ENCODE measurements at regions not wholly inside any gene's neighbourhood (a gene's known extent, or its start where the extent isn't known, plus 50 kb on each side); places are given as distances from the start of the nearest gene placed in this dataset.

DNA sequence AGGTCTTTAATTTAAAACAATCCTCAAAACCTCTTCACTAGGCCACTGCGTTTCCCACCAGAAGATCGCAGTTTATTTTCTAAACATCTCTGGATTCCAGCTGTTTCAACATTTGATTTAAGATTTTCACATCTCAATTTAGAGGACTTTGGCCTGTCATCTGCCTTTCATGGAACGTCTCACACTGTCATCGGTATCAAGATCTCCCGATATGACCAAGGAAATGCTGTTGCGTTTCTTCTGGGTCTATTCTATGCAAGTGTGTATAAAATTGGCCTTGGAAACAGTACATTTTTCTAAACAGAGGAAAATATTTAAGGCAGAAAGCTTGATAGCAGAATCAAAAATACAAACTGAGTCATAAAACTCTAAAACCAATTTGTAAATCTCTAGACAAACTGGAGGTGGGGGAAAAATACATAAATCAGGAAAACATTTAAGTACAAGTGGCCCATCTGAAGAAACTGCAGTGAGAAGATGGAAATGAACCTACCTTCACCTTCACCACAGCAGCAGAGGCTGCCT lies 53.6 kb upstream of the SIMC1 start:
- Histone ChIP-seq H3K18ac (ENCODE audit: low read length) (no peak overlapping the region), H4K5ac (ENCODE audit: low read length) (no peak overlapping the region), H3K4me3 (ENCODE audit: low read length) (no peak overlapping the region), H3K36me3 (ENCODE audit: control insufficient read depth, insufficient read depth, low read length) (no peaks in the 10 kb centered on the region), H3K27ac (ENCODE audit: low read depth, low read length) (no peak overlapping the region), H2BK15ac (replicated peaks; ENCODE audit: low read depth) (no peak overlapping the region), H2BK5ac (ENCODE audit: low read length) (peak overlapping the region; percentile 37), H3K9ac (ENCODE audit: low read length) (no peak overlapping the region), H3K56ac (ENCODE audit: low read length) (peak overlapping the region; percentile 44), H2AK5ac (ENCODE audit: low read length) (no peak overlapping the region), H4K8ac (ENCODE audit: low read depth, low read length) (no peak overlapping the region), H3K4ac (ENCODE audit: low read depth, low read length) (no peak overlapping the region), H3K23ac (ENCODE audit: low read length) (no peak overlapping the region), H3K4me2 (ENCODE audit: low read length) (no peak overlapping the region), H2BK120ac (ENCODE audit: low read depth, low read length) (no peak overlapping the region), H3K27me3 (ENCODE audit: insufficient read depth, low read length, poor library complexity) (no peaks in the 10 kb centered on the region), H3K4me1 (ENCODE audit: control insufficient read depth, low read depth, low read length) (peaks cover 4% of the 10 kb centered on the region), H3K79me2 (ENCODE audit: control insufficient read depth, insufficient read depth, low read length) (no peaks in the 10 kb centered on the region), H3K79me1 (ENCODE audit: low read length) (no peaks in the 10 kb centered on the region)
- no CpG with 5 or more reads among the region's 6 CpGs for WGBS (ENCODE audit: extremely low coverage, insufficient coverage, low lambda C conversion rate)
- DNase-seq, result no peak

- Histone ChIP-seq H3K36me3 (ENCODE audit: control insufficient read depth, insufficient read depth, low read length) (no peaks in the 10 kb centered on the region), H3K4ac (ENCODE audit: low read depth, low read length) (no peak overlapping the region), H2AK5ac (ENCODE audit: low read length) (no peak overlapping the region), H4K5ac (ENCODE audit: low read length) (no peak overlapping the region), H4K8ac (ENCODE audit: low read depth, low read length) (no peak overlapping the region), H2BK15ac (replicated peaks; ENCODE audit: low read depth) (no peak overlapping the region), H3K79me1 (ENCODE audit: low read length) (no peaks in the 10 kb centered on the region), H3K18ac (ENCODE audit: low read length) (no peak overlapping the region), H3K4me1 (ENCODE audit: control insufficient read depth, low read depth, low read length) (peaks cover 4% of the 10 kb centered on the region), H3K23ac (ENCODE audit: low read length) (peak overlapping the region; percentile 59), H2BK120ac (ENCODE audit: low read depth, low read length) (no peak overlapping the region), H3K56ac (ENCODE audit: low read length) (peak overlapping the region; percentile 44), H3K9ac (ENCODE audit: low read length) (no peak overlapping the region), H3K4me2 (ENCODE audit: low read length) (no peak overlapping the region), H3K4me3 (ENCODE audit: low read length) (no peak overlapping the region), H3K27ac (ENCODE audit: low read depth, low read length) (no peak overlapping the region), H3K27me3 (ENCODE audit: insufficient read depth, low read length, poor library complexity) (no peaks in the 10 kb centered on the region), H2BK5ac (ENCODE audit: low read length) (peak overlapping the region; percentile 37), H3K79me2 (ENCODE audit: control insufficient read depth, insufficient read depth, low read length) (no peaks in the 10 kb centered on the region)
- no CpG with 5 or more reads among the region's 9 CpGs for WGBS (ENCODE audit: extremely low coverage, insufficient coverage, low lambda C conversion rate)
- no peak for DNase-seq
Observed at GRCh38 chr5:176185133-176185733, 53.0 kb upstream of the SIMC1 start.

- no peak overlapping the region for H3K27ac ChIP-seq (ENCODE audit: low read depth, low read length)
- no peak overlapping the region for H3K23ac ChIP-seq (ENCODE audit: low read length)
- H2BK5ac ChIP-seq (ENCODE audit: low read length), result no peak overlapping the region
- H3K79me2 ChIP-seq (ENCODE audit: control insufficient read depth, insufficient read depth, low read length), result no peaks in the 10 kb centered on the region
- no peak overlapping the region for H3K4me2 ChIP-seq (ENCODE audit: low read length)
- H2BK120ac ChIP-seq (ENCODE audit: low read depth, low read length), result no peak overlapping the region
- H3K4me1 ChIP-seq (ENCODE audit: control insufficient read depth, low read depth, low read length), result peaks cover 4% of the 10 kb centered on the region
- H3K27me3 ChIP-seq (ENCODE audit: insufficient read depth, low read length, poor library complexity), result no peaks in the 10 kb centered on the region
- H3K56ac ChIP-seq (ENCODE audit: low read length), result no peak overlapping the region
- no peak overlapping the region for H3K18ac ChIP-seq (ENCODE audit: low read length)
- H3K4ac ChIP-seq (ENCODE audit: low read depth, low read length), result no peak overlapping the region
- no peak overlapping the region for H4K8ac ChIP-seq (ENCODE audit: low read depth, low read length)
- no peak overlapping the region for H2BK15ac ChIP-seq (replicated peaks; ENCODE audit: low read depth)
- no peak overlapping the region for H2AK5ac ChIP-seq (ENCODE audit: low read length)
- no peak overlapping the region for H3K9ac ChIP-seq (ENCODE audit: low read length)
- DNase-seq, result peak; percentile 41
- H3K79me1 ChIP-seq (ENCODE audit: low read length), result no peaks in the 10 kb centered on the region
- H3K36me3 ChIP-seq (ENCODE audit: control insufficient read depth, insufficient read depth, low read length), result no peaks in the 10 kb centered on the region
- H4K5ac ChIP-seq (ENCODE audit: low read length), result no peak overlapping the region
- no peak overlapping the region for H3K4me3 ChIP-seq (ENCODE audit: low read length)
- WGBS (ENCODE audit: extremely low coverage, insufficient coverage, low lambda C conversion rate), result no CpG with 5 or more reads among the region's 3 CpGs
Observed at GRCh38 chr5:176186107-176186506, 52.1 kb upstream of the SIMC1 start.

DNA sequence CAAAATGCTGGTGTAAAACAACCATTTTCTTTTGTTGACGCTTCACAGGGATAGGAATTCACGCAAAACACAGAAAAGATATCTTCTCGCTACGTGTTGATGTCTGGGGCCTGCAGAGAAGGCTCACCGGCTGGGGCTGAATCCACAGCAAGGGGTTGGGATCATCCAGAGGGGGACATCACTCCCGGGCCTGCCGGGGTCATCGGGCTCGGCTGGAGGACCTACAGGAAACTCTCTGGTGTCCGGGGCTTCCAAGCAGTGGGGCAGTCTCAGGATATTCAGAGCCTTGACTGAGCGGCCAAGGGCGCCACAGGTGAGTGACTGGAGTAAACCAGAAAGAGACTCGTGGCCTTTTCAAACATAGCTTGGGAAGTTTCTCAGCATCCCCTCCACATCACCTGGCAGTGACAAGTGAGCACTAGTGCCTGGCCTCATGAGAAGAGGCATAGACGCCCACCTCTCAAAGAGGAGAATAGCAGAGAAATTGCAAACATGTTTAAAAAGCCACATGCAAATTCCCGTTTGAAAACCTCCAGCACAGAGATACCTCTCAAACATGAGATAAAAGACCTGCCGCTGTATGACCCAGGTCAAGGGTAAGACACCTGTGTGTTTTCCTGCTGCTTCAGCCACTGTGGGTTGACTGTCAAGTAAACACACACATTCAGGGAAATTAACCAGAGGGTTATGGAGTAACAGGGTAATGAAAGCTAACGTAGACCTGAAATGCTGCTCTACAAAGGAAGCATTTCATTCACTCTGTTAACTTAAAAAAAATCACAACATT lies 50.8 kb upstream of the SIMC1 start:
- Histone ChIP-seq H4K8ac (ENCODE audit: low read depth, low read length) (no peak overlapping the region), H3K23ac (ENCODE audit: low read length) (no peak overlapping the region), H3K4me3 (ENCODE audit: low read length) (no peak overlapping the region), H2BK120ac (ENCODE audit: low read depth, low read length) (no peak overlapping the region), H3K56ac (ENCODE audit: low read length) (no peak overlapping the region), H2BK5ac (ENCODE audit: low read length) (no peak overlapping the region), H2BK15ac (replicated peaks; ENCODE audit: low read depth) (no peak overlapping the region), H3K27me3 (ENCODE audit: insufficient read depth, low read length, poor library complexity) (no peaks in the 10 kb centered on the region), H3K27ac (ENCODE audit: low read depth, low read length) (peak overlapping the region; percentile 25), H2AK5ac (ENCODE audit: low read length) (no peak overlapping the region), H3K18ac (ENCODE audit: low read length) (no peak overlapping the region), H3K79me2 (ENCODE audit: control insufficient read depth, insufficient read depth, low read length) (no peaks in the 10 kb centered on the region), H3K4ac (ENCODE audit: low read depth, low read length) (no peak overlapping the region), H3K4me1 (ENCODE audit: control insufficient read depth, low read depth, low read length) (peaks cover 4% of the 10 kb centered on the region), H3K79me1 (ENCODE audit: low read length) (no peaks in the 10 kb centered on the region), H3K36me3 (ENCODE audit: control insufficient read depth, insufficient read depth, low read length) (no peaks in the 10 kb centered on the region), H3K4me2 (ENCODE audit: low read length) (no peak overlapping the region), H4K5ac (ENCODE audit: low read length) (no peak overlapping the region), H3K9ac (ENCODE audit: low read length) (no peak overlapping the region)
- DNase-seq, result peak; percentile 54
- WGBS (ENCODE audit: extremely low coverage, insufficient coverage, low lambda C conversion rate), result no CpG with 5 or more reads among the region's 17 CpGs

GRCh38 chr5:176188085-176188484 lies 50.1 kb upstream of the SIMC1 start:
- no peak overlapping the region for H2BK120ac ChIP-seq (ENCODE audit: low read depth, low read length)
- H3K36me3 ChIP-seq (ENCODE audit: control insufficient read depth, insufficient read depth, low read length), result no peaks in the 10 kb centered on the region
- no peak overlapping the region for H3K9ac ChIP-seq (ENCODE audit: low read length)
- WGBS (ENCODE audit: extremely low coverage, insufficient coverage, low lambda C conversion rate), result no CpG with 5 or more reads among the region's 7 CpGs
- H4K5ac ChIP-seq (ENCODE audit: low read length), result no peak overlapping the region
- no peak overlapping the region for H3K4me2 ChIP-seq (ENCODE audit: low read length)
- DNase-seq, result no peak
- H2AK5ac ChIP-seq (ENCODE audit: low read length), result no peak overlapping the region
- no peak overlapping the region for H2BK5ac ChIP-seq (ENCODE audit: low read length)
- no peak overlapping the region for H4K8ac ChIP-seq (ENCODE audit: low read depth, low read length)
- H3K79me2 ChIP-seq (ENCODE audit: control insufficient read depth, insufficient read depth, low read length), result no peaks in the 10 kb centered on the region
- H3K18ac ChIP-seq (ENCODE audit: low read length), result no peak overlapping the region
- no peak overlapping the region for H2BK15ac ChIP-seq (replicated peaks; ENCODE audit: low read depth)
- H3K56ac ChIP-seq (ENCODE audit: low read length), result no peak overlapping the region
- no peak overlapping the region for H3K4ac ChIP-seq (ENCODE audit: low read depth, low read length)
- no peak overlapping the region for H3K4me3 ChIP-seq (ENCODE audit: low read length)
- H3K4me1 ChIP-seq (ENCODE audit: control insufficient read depth, low read depth, low read length), result peaks cover 4% of the 10 kb centered on the region
- H3K27me3 ChIP-seq (ENCODE audit: insufficient read depth, low read length, poor library complexity), result no peaks in the 10 kb centered on the region
- no peaks in the 10 kb centered on the region for H3K79me1 ChIP-seq (ENCODE audit: low read length)
- no peak overlapping the region for H3K27ac ChIP-seq (ENCODE audit: low read depth, low read length)
- no peak overlapping the region for H3K23ac ChIP-seq (ENCODE audit: low read length)

All from mesendoderm (in vitro differentiated cells).